ENCODE measurements at regions not wholly inside any gene's neighbourhood (a gene's known extent, or its start where the extent isn't known, plus 50 kb on each side); places are given as distances from the start of the nearest gene placed in this dataset.
A peak's percentile ranks its signal among the peaks of the same experiment; 100 is the strongest.

DNA sequence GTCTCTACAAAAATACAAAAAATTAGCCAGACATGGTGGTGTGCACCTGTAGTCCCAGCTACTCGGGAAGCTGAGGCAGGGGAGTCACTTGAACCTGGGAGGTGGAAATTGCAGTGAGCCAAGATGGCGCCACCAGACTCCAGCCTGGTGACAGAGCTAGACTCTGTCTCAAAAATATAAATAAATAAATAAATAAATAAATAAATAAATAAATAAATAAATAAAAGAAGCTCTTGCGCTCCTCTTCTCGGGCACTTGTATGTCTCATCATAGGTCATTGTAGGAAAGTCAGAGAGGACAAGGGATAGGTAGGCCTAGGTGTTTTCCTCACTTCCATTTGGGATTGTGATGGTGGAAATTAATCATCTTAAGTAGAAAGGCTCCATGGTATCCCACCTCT is 252.8 kb downstream of the PIK3R1 start:
- Histone ChIP-seq H3K27ac (no peak overlapping the region), H3K9me3 (no peaks in the 10 kb centered on the region), H3K4me2 (no peak overlapping the region), H3K4me3 (no peak overlapping the region), H3K36me3 (no peaks in the 10 kb centered on the region), H3K9ac (no peak overlapping the region), H4K20me1 (no peaks in the 10 kb centered on the region), H3K27me3 (no peaks in the 10 kb centered on the region), H3K4me1 (peaks cover 13% of the 10 kb centered on the region)
- no peak for TF ChIP-seq Cebpa-rat (IDR thresholded peaks at IDR 0.05)

DNA sequence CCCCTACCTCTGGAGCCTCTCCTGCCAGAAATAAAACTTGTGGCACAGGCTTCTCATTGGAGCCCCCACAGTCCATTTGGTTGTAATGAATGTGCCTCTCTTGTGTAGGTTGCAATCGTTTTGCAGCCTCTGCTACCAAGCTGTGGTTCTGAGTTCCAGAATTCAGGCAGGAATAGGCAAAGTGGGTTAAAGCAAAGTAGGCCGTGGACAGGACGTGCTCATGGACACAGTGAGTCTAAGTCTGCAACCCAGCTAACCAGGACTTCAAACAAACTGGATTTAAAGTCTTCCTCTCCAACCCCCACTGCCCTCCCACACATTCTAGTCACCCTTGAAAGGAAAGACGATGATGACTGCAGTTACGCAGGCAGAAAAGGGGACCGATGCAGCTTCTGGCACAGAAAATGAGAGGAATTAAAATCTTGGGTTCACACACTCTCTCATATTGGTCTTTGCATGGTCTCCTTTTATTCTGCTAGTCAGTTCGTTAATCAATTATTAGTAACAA is 260.0 kb downstream of the PIK3R1 start:
- H3K4me3 ChIP-seq = no peak overlapping the region
- H3K4me1 ChIP-seq = no peaks in the 10 kb centered on the region
- H3K27ac ChIP-seq = no peak overlapping the region
- no peak overlapping the region for H3K9ac ChIP-seq
- H4K20me1 ChIP-seq = no peaks in the 10 kb centered on the region
- no peak overlapping the region for H3K4me2 ChIP-seq
- TF ChIP-seq Cebpa-rat (IDR thresholded peaks at IDR 0.05) = no peak
- no peaks in the 10 kb centered on the region for H3K36me3 ChIP-seq
- no peaks in the 10 kb centered on the region for H3K9me3 ChIP-seq
- H3K27me3 ChIP-seq = no peaks in the 10 kb centered on the region

DNA sequence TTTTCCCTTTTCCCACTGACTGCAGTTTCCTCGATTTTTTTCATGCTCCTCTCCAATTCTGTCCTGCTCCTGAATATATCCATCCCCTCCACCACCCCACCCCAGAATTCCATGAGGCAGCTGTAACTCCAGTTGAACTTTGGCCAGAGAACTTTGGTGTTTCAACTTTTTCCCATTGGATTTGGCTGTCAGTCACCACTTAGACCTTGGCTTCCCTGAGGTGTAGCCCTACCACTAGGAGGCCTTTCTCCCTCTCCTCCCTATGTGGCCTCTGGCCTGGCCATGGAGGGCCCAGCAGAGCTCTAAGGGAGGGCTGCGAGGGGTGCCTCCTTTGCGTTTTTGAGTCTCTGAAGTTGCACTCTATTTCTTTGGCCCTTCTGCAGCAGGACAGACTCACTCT is 261.3 kb downstream of the PIK3R1 start:
- Histone ChIP-seq H3K9ac (no peak overlapping the region), H3K4me2 (no peak overlapping the region), H3K4me1 (no peaks in the 10 kb centered on the region), H3K36me3 (no peaks in the 10 kb centered on the region), H3K9me3 (no peaks in the 10 kb centered on the region), H4K20me1 (no peaks in the 10 kb centered on the region), H3K27me3 (no peaks in the 10 kb centered on the region), H3K4me3 (no peak overlapping the region), H3K27ac (no peak overlapping the region)
- TF ChIP-seq Cebpa-rat (IDR thresholded peaks at IDR 0.05) = no peak

DNA sequence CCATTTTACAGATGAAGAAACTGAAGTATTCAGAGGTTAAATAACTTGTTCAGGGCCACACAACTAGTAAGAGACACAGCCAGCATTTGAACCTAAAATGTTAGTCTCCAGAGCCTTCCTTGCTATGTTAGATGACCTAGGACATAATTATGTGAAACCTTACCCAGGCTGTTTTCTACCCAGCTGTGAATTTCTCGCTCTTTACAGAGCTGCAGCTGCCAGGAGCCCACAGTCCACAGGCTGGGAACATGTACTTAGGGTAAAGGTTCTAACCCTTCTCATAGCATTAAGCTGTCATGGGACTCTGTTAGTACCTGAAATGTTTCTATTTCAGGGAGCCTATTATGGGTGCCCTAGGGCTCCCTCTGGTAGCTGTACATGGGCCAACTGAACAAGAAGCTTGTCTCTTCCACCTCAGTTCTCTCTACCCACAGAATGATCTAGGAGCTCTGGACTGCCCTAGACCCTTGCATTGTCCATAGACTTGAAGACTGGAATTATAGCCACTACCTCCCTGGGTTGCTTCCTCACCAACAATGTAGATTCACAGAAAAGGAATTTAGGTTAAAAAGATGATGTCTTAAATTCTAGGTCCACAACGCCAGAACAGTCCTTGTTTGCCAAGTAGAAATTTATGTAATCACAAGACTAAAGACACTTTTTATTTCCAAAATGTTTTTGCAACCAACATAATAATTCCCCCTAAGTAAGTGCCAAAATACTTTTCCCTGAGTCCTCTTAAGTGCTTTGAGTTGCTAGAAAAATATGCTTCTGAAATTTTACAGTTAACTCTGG is 262.9 kb downstream of the PIK3R1 start:
- Histone ChIP-seq H3K4me3 (no peak overlapping the region), H3K9ac (no peak overlapping the region), H3K9me3 (no peaks in the 10 kb centered on the region), H4K20me1 (no peaks in the 10 kb centered on the region), H3K4me2 (no peak overlapping the region), H3K4me1 (peaks cover 4% of the 10 kb centered on the region), H3K27me3 (no peaks in the 10 kb centered on the region), H3K36me3 (no peaks in the 10 kb centered on the region), H3K27ac (no peak overlapping the region)
- TF ChIP-seq Cebpa-rat (IDR thresholded peaks at IDR 0.05) = no peak

DNA sequence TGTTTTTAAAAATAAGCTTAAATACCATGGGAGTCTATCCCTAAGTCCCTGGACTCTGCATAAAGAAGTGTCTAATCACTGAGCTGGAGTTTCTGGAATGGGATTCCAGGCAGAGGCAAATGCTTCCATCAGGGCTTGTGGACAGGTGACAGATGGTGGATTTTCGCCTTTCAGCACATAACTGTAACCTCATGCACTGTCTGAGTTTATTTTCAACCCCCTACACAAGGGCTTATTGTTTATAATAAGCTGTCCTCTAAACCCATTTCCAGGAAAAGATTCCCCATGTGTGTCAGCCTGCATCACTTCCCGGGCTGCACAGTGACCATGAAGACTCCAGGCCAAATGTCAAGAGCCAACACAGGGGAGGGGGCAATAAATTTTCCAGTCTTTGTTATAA is 264.0 kb downstream of the PIK3R1 start:
- no peaks in the 10 kb centered on the region for H3K27me3 ChIP-seq
- H3K27ac ChIP-seq = no peak overlapping the region
- H3K4me2 ChIP-seq = no peak overlapping the region
- TF ChIP-seq Cebpa-rat (IDR thresholded peaks at IDR 0.05) = no peak
- H3K9ac ChIP-seq = no peak overlapping the region
- H4K20me1 ChIP-seq = no peaks in the 10 kb centered on the region
- H3K4me3 ChIP-seq = no peak overlapping the region
- H3K4me1 ChIP-seq = peaks cover 10% of the 10 kb centered on the region
- H3K9me3 ChIP-seq = no peaks in the 10 kb centered on the region
- H3K36me3 ChIP-seq = no peaks in the 10 kb centered on the region

DNA sequence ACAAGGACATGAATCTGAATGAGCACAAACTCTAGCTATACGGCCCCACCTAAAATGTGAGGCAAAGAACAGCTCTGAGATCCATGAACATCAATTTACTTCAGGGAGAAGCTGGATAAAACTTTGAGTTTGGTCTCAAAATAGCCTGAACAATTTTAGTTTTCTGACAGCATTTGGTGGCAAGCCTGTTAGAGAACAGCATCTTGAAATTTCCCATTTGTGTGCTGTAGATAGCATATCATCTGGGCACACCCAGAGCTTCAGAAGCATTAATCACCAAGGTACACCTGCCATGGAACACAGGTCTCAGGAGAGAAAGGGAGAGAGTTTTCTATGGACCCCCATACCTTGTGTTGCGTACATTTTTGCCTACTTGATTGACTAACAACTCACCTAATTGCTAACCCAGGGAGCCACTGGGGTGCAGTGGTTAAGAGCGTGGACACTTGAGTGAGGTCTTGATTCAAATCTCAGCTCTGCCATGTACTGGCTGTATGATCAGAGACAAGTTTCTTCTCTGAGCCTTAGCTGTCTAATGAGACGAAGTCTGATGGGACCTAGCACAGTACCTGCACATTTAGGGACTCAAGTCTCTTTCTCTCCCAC is 264.9 kb downstream of the PIK3R1 start:
- Histone ChIP-seq H3K27me3 (no peaks in the 10 kb centered on the region), H4K20me1 (no peaks in the 10 kb centered on the region), H3K4me2 (no peak overlapping the region), H3K9ac (no peak overlapping the region), H3K9me3 (no peaks in the 10 kb centered on the region), H3K4me3 (no peak overlapping the region), H3K4me1 (peaks cover 10% of the 10 kb centered on the region), H3K27ac (no peak overlapping the region), H3K36me3 (no peaks in the 10 kb centered on the region)
- no peak for TF ChIP-seq Cebpa-rat (IDR thresholded peaks at IDR 0.05)

GRCh38 chr5:68482199-68482598 is 266.6 kb downstream of the PIK3R1 start:
- no peak for TF ChIP-seq Cebpa-rat (IDR thresholded peaks at IDR 0.05)
- H3K4me3 ChIP-seq = no peak overlapping the region

GRCh38 chr5:68484307-68485068 is 268.9 kb downstream of the PIK3R1 start:
- no peak for TF ChIP-seq Cebpa-rat (IDR thresholded peaks at IDR 0.05)
- no peak overlapping the region for H3K27ac ChIP-seq
- H3K27me3 ChIP-seq = no peaks in the 10 kb centered on the region
- H3K36me3 ChIP-seq = no peaks in the 10 kb centered on the region
- H3K4me2 ChIP-seq = no peak overlapping the region
- H3K4me1 ChIP-seq = peaks cover 10% of the 10 kb centered on the region
- no peaks in the 10 kb centered on the region for H4K20me1 ChIP-seq
- no peak overlapping the region for H3K4me3 ChIP-seq
- H3K9me3 ChIP-seq = peaks cover 13% of the 10 kb centered on the region; the same call in 1 of the 2 replicates
- H3K9ac ChIP-seq = no peak overlapping the region

More at GRCh38 chr5:68482199-68482598, 266.6 kb downstream of the PIK3R1 start:
- Histone ChIP-seq H3K27ac (no peak overlapping the region), H3K9ac (no peak overlapping the region), H3K9me3 (peaks cover 6% of the 10 kb centered on the region; the same call in 1 of the 2 replicates), H3K27me3 (no peaks in the 10 kb centered on the region), H4K20me1 (no peaks in the 10 kb centered on the region), H3K4me2 (no peak overlapping the region), H3K4me1 (peaks cover 10% of the 10 kb centered on the region), H3K36me3 (no peaks in the 10 kb centered on the region)

DNA sequence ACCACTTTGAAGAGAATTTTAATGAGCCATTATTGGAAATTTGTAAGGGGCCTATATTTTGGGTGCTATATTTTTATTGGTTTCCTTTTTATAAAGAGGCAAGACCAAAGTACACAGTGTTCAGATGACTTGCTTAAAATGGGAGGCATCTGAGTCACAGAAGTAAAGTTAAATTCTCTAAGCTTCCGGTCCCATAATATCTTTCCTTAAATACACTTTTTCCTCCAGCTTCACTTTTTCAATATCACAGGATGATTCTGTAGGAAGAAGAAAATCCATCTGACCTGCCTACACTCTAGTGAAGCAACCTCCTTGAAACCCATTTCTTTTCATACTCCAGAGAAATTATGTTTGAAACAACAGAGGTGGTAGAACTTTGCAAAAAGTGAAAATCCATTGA is 274.0 kb downstream of the PIK3R1 start:
- no peaks in the 10 kb centered on the region for H3K36me3 ChIP-seq
- no peak overlapping the region for H3K27ac ChIP-seq
- no peaks in the 10 kb centered on the region for H4K20me1 ChIP-seq
- no peak overlapping the region for H3K4me3 ChIP-seq
- H3K9me3 ChIP-seq = peaks cover 13% of the 10 kb centered on the region; the same call in 1 of the 2 replicates
- H3K27me3 ChIP-seq = no peaks in the 10 kb centered on the region
- no peak overlapping the region for H3K9ac ChIP-seq
- H3K4me1 ChIP-seq = peaks cover 11% of the 10 kb centered on the region
- TF ChIP-seq Cebpa-rat (IDR thresholded peaks at IDR 0.05) = no peak
- no peak overlapping the region for H3K4me2 ChIP-seq

DNA sequence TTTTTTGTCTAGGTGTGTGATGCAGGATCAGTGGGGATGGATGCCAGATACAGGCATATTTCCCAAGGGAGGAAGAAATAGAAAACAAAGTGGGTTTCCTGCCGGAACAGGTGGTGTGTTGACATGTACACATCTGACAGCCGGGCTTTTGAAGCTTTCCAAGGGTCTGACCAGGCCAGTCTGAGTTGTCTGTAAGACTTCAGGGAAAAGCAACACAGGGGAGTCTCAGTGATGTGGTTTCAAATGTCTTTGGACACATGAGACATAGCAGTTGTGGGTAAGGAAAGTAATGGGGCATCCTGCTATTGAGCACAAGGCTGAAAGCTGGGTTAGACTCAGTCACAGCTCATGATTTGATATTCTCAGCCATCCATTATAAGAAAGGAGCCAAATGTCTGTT is 274.9 kb downstream of the PIK3R1 start:
- Histone ChIP-seq H3K36me3 (no peaks in the 10 kb centered on the region), H3K4me3 (no peak overlapping the region), H3K4me2 (peak overlapping the region; percentile 21), H3K27me3 (no peaks in the 10 kb centered on the region), H3K27ac (no peak overlapping the region), H3K9ac (no peak overlapping the region), H3K9me3 (peaks cover 13% of the 10 kb centered on the region; the same call in 1 of the 2 replicates), H3K4me1 (peaks cover 11% of the 10 kb centered on the region), H4K20me1 (no peaks in the 10 kb centered on the region)
- no peak for TF ChIP-seq Cebpa-rat (IDR thresholded peaks at IDR 0.05)
